Activated T-cell treated with anti-CD3 and anti-CD28 coated beads, Interleukin-2, amount 50 U/mL, for 24 hours (primary cell): ENCODE measurements at regions not wholly inside any gene's neighbourhood (a gene's known extent, or its start where the extent isn't known, plus 50 kb on each side); places are given as distances from the start of the nearest gene placed in this dataset.
A peak's percentile ranks its signal among the peaks of the same experiment; 100 is the strongest.

Experiments
- DNase-seq: peaks from one replicate; pipeline ENCODE4 v3.0.0-alpha.2; 2020
- H3K27ac Mint-ChIP-seq: 2 replicates; pipeline ENCODE4 v1.8.0; 2020; ENCODE audit warnings: mild to moderate bottlenecking, mixed read lengths
- H3K27me3 Mint-ChIP-seq: 2 replicates; pipeline ENCODE4 v1.8.0; 2020; ENCODE audit warnings: mixed read lengths
- H3K36me3 Mint-ChIP-seq: 2 replicates; pipeline ENCODE4 v1.8.0; 2020; ENCODE audit warnings: low read depth, mixed read lengths
- H3K4me1 Mint-ChIP-seq: 2 replicates; pipeline ENCODE4 v1.8.0; 2020; ENCODE audit warnings: low read depth, mixed read lengths
- H3K4me3 Mint-ChIP-seq: 2 replicates; pipeline ENCODE4 v1.8.0; 2020; ENCODE audit warnings: mild to moderate bottlenecking, moderate library complexity, mixed read lengths
- H3K9me3 Mint-ChIP-seq: 2 replicates; pipeline ENCODE4 v1.8.0; 2020; ENCODE audit warnings: mixed read lengths

DNA sequence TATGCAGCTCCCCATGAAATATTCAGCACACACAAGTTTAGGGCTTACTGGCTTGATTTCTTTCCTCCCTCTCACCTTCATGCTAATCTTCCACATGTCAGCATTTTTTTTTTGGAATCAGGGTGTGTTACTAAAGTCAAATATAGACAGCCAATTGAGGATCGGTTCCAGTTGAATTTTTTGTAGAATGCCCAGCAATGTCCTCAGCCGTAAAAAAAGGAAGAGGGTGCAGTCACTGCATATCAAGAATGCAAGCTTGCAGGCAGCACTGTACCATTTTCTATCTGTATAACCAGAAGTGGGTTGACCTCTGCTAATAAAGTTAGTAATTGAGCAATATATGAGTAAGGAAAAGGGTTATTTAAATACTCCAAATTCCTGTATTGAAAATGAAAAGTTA lies 51.4 kb upstream of the CHMP2B start:
- Mint-ChIP-seq H3K27me3 (peaks cover 6% of the 10 kb centered on the region), H3K36me3 (no peaks in the 10 kb centered on the region), H3K9me3 (no peaks in the 10 kb centered on the region), H3K27ac (no peak overlapping the region), H3K4me1 (no peaks in the 10 kb centered on the region), H3K4me3 (no peak overlapping the region)
- no peak for DNase-seq

- Mint-ChIP-seq H3K9me3 (no peaks in the 10 kb centered on the region), H3K36me3 (no peaks in the 10 kb centered on the region), H3K27me3 (peaks cover 3% of the 10 kb centered on the region), H3K4me3 (no peak overlapping the region), H3K27ac (no peak overlapping the region), H3K4me1 (no peaks in the 10 kb centered on the region)
- DNase-seq = no peak
These were observed 53.3 kb upstream of the CHMP2B start for GRCh38 chr3:87173776-87174175.

GRCh38 chr3:87173071-87173470 lies 54.0 kb upstream of the CHMP2B start:
- no peak for DNase-seq
- H3K9me3 Mint-ChIP-seq = no peaks in the 10 kb centered on the region

GRCh38 chr3:87167628-87168456 lies 59.3 kb upstream of the CHMP2B start:
- Mint-ChIP-seq H3K27ac (no peak overlapping the region), H3K4me3 (peak overlapping the region; percentile 21), H3K4me1 (peaks cover 4% of the 10 kb centered on the region), H3K9me3 (no peaks in the 10 kb centered on the region), H3K27me3 (peaks cover 9% of the 10 kb centered on the region), H3K36me3 (no peaks in the 10 kb centered on the region)
- DNase-seq = no peak

More at GRCh38 chr3:87173071-87173470, 54.0 kb upstream of the CHMP2B start:
- H3K27me3 Mint-ChIP-seq = peaks cover 7% of the 10 kb centered on the region
- H3K27ac Mint-ChIP-seq = no peak overlapping the region
- H3K4me1 Mint-ChIP-seq = no peaks in the 10 kb centered on the region
- H3K36me3 Mint-ChIP-seq = no peaks in the 10 kb centered on the region
- H3K4me3 Mint-ChIP-seq = no peak overlapping the region

GRCh38 chr3:87164245-87164644 lies 62.9 kb upstream of the CHMP2B start:
- Mint-ChIP-seq H3K9me3 (no peaks in the 10 kb centered on the region), H3K36me3 (no peaks in the 10 kb centered on the region), H3K27ac (no peak overlapping the region), H3K27me3 (peaks cover 9% of the 10 kb centered on the region), H3K4me3 (no peak overlapping the region), H3K4me1 (peaks cover 4% of the 10 kb centered on the region)
- no peak for DNase-seq

DNA sequence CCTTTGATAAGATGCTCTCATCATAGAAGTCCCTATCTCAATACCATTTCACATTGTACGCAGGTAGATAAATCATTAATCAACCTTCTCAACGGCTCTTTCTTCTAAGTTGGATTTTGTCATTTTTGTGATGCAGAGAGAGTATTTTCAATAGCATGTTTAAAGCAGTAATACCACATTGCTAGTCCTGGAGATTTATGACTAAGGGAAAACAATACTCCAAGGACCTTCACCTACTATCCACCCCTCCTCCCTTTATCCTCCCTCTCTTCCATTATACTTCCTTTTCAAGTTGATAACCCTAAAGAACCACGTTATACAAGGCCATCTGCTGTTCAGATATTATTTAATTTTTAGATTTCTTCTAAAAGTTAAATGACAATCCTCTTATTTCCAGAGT lies 65.3 kb upstream of the CHMP2B start:
- H3K27me3 Mint-ChIP-seq = peaks cover 2% of the 10 kb centered on the region
- H3K4me1 Mint-ChIP-seq = no peaks in the 10 kb centered on the region
- no peak for DNase-seq
- H3K36me3 Mint-ChIP-seq = no peaks in the 10 kb centered on the region
- no peak overlapping the region for H3K4me3 Mint-ChIP-seq
- H3K9me3 Mint-ChIP-seq = no peaks in the 10 kb centered on the region
- no peak overlapping the region for H3K27ac Mint-ChIP-seq

- Mint-ChIP-seq H3K4me3 (no peak overlapping the region), H3K36me3 (no peaks in the 10 kb centered on the region), H3K27me3 (no peaks in the 10 kb centered on the region)
These were observed 65.7 kb upstream of the CHMP2B start for GRCh38 chr3:87161417-87161816.

DNA sequence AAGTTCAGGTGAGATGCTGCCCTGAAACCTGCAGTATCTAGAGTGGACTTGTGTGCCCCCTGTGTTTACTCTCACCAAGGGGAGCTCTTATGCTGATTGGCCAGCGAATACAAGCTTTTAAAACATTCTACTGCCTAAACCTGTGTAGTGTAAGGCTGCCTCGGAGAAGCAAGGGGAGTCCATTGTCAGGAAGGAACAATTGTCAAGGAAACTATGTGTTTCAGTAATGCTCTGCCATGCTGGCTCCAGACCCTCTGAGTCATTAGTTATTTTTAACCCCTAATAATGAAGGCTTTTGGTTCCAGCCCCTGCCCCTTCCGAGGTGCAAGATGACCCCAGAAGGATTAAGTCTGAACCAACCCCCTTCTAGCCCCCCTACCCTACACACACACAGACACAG lies 66.1 kb upstream of the CHMP2B start:
- Mint-ChIP-seq H3K27ac (no peak overlapping the region), H3K9me3 (no peaks in the 10 kb centered on the region), H3K27me3 (no peaks in the 10 kb centered on the region), H3K4me3 (no peak overlapping the region), H3K36me3 (no peaks in the 10 kb centered on the region), H3K4me1 (no peaks in the 10 kb centered on the region)
- no peak for DNase-seq

More at GRCh38 chr3:87161417-87161816, 65.7 kb upstream of the CHMP2B start:
- Mint-ChIP-seq H3K27ac (no peak overlapping the region), H3K9me3 (no peaks in the 10 kb centered on the region), H3K4me1 (no peaks in the 10 kb centered on the region)
- DNase-seq = no peak

- Mint-ChIP-seq H3K4me3 (no peak overlapping the region), H3K27me3 (no peaks in the 10 kb centered on the region), H3K4me1 (no peaks in the 10 kb centered on the region), H3K9me3 (no peaks in the 10 kb centered on the region), H3K27ac (no peak overlapping the region), H3K36me3 (no peaks in the 10 kb centered on the region)
- no peak for DNase-seq
These were observed 68.3 kb upstream of the CHMP2B start for GRCh38 chr3:87158823-87159222.

DNA sequence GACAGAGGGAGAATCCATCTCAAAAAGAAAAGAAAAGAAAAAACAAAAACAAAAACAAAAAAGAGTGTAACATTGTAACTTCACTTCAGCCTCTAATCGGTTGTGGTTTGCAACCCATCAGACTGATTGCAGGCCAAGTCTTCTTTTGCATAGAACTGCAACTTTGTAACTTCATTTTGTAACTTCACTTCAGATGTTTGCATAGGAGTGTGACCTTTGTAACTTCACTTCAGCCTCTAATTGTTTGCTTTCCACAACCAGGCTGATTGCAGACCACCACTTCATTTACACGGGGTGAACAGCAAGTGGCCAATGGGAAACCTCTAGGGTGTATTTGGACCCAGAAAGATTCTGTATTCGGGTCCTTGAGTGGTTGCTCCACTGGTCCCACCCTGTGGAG lies 79.1 kb upstream of the CHMP2B start:
- no peak overlapping the region for H3K4me3 Mint-ChIP-seq
- H3K36me3 Mint-ChIP-seq = no peaks in the 10 kb centered on the region
- H3K27me3 Mint-ChIP-seq = peaks cover 9% of the 10 kb centered on the region
- DNase-seq = no peak
- H3K9me3 Mint-ChIP-seq = peaks cover 4% of the 10 kb centered on the region
- no peaks in the 10 kb centered on the region for H3K4me1 Mint-ChIP-seq
- no peak overlapping the region for H3K27ac Mint-ChIP-seq

DNA sequence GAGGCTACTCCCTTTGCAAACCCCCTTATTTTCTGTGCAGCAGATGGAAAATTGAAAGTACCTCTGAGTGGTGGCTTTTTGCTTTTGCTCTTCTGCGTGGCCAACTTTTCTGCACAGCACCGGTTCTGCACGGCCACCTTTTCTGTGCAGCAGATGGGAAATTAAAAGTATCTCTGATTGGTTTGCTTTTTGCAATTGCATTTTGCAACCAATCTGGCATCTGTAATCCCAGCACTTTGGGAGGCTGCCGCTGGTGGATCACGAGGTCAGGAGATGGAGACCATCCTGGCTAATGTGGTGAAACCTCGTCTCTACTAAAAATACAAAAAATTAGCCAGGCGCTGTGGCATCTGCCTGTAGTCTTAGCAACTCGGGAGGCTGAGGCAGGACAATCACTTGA lies 79.5 kb upstream of the CHMP2B start:
- H3K4me3 Mint-ChIP-seq = no peak overlapping the region
- H3K36me3 Mint-ChIP-seq = no peaks in the 10 kb centered on the region
- DNase-seq = no peak
- H3K27ac Mint-ChIP-seq = no peak overlapping the region
- H3K4me1 Mint-ChIP-seq = no peaks in the 10 kb centered on the region
- peaks cover 7% of the 10 kb centered on the region for H3K9me3 Mint-ChIP-seq
- peaks cover 9% of the 10 kb centered on the region for H3K27me3 Mint-ChIP-seq

GRCh38 chr3:87145553-87145952 lies 81.6 kb upstream of the CHMP2B start:
- no peak for DNase-seq
- H3K4me1 Mint-ChIP-seq = no peaks in the 10 kb centered on the region
- H3K27me3 Mint-ChIP-seq = peaks cover 7% of the 10 kb centered on the region
- peaks cover 18% of the 10 kb centered on the region for H3K9me3 Mint-ChIP-seq
- H3K4me3 Mint-ChIP-seq = no peak overlapping the region
- no peak overlapping the region for H3K27ac Mint-ChIP-seq
- no peaks in the 10 kb centered on the region for H3K36me3 Mint-ChIP-seq

DNA sequence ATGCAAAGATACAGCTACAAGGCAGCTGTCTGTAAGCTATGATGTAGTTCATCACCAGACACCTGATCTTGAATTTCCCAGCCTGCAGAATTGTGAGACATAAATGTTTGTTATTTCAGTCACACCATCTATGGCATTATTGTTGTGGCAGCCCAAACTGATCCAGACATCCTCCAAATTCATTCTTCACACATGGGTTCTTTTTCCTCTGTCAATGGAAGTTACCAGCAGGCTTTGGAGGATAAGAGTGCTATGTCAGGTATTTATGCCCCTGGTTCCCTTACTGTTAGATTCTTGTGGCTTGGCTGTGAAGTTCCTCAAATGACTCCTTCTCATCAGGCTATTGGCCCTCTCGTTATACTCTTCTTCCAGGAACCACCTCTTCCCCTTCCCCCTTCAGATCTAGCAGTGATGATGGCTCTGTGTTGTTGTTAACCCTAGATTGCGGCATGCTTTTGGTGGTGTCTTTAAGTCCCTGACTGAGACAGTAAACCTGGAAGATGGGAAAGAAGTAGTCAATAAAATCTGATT lies 91.0 kb upstream of the CHMP2B start:
- H3K27ac Mint-ChIP-seq = no peak overlapping the region
- no peaks in the 10 kb centered on the region for H3K27me3 Mint-ChIP-seq
- DNase-seq = no peak
- H3K9me3 Mint-ChIP-seq = peaks cover 13% of the 10 kb centered on the region
- H3K4me3 Mint-ChIP-seq = no peak overlapping the region
- no peaks in the 10 kb centered on the region for H3K36me3 Mint-ChIP-seq
- no peaks in the 10 kb centered on the region for H3K4me1 Mint-ChIP-seq

- Mint-ChIP-seq H3K27me3 (no peaks in the 10 kb centered on the region), H3K36me3 (no peaks in the 10 kb centered on the region), H3K4me3 (no peak overlapping the region), H3K9me3 (peaks cover 10% of the 10 kb centered on the region), H3K27ac (no peak overlapping the region), H3K4me1 (no peaks in the 10 kb centered on the region)
- no peak for DNase-seq
These were observed 91.7 kb upstream of the CHMP2B start for GRCh38 chr3:87135412-87135811.

GRCh38 chr3:87132801-87133200 lies 94.3 kb upstream of the CHMP2B start:
- Mint-ChIP-seq H3K36me3 (no peaks in the 10 kb centered on the region), H3K27me3 (no peaks in the 10 kb centered on the region), H3K27ac (no peak overlapping the region), H3K9me3 (no peaks in the 10 kb centered on the region), H3K4me3 (no peak overlapping the region), H3K4me1 (no peaks in the 10 kb centered on the region)
- DNase-seq = no peak
